Bronchial epithelial cell (primary cell): ENCODE measurements at regions not wholly inside any gene's neighbourhood (a gene's known extent, or its start where the extent isn't known, plus 50 kb on each side); places are given as distances from the start of the nearest gene placed in this dataset.

ENCODE experiments used
- DNase-seq: peaks from one replicate; pipeline ENCODE4 v3.0.0-alpha.2; 2010; ENCODE audit warnings: low read depth
- FAIRE-seq: peaks from 2 replicates; lab custom pipeline; 2011; peaks lifted over from hg19 to GRCh38; lab: Jason Lieb, UNC
- H3K27me3 ChIP-seq: 2 replicates; pipeline ENCODE4 v1.5.1; 2011; ENCODE audit warnings: low read length; ENCODE audit not compliant: control insufficient read depth, insufficient read depth
- H3K36me3 ChIP-seq: 2 replicates; pipeline ENCODE4 v1.5.1; 2011; ENCODE audit warnings: low read length; ENCODE audit not compliant: control insufficient read depth, insufficient read depth
- H3K4me3 ChIP-seq: 2 replicates; pipeline ENCODE4 v1.5.1; 2011; ENCODE audit warnings: mild to moderate bottlenecking, low read depth, low read length, control low read depth
- CTCF ChIP-seq: IDR thresholded peaks from 2 replicates; pipeline ENCODE4 v1.5.1; 2011; ENCODE audit warnings: mild to moderate bottlenecking, moderate library complexity, low read length, control low read depth, inconsistent platforms; ENCODE audit not compliant: insufficient read depth, severe bottlenecking

GRCh38 chr2:221176667-221177066, 395.4 kb downstream of the EPHA4 start:
- Histone ChIP-seq H3K36me3 (no peaks in the 10 kb centered on the region), H3K27me3 (peaks cover 1% of the 10 kb centered on the region), H3K4me3 (no peak overlapping the region)
- no peak for TF ChIP-seq CTCF
- FAIRE-seq (no peak), DNase-seq (no peak)

GRCh38 chr2:221178139-221178538, 394.0 kb downstream of the EPHA4 start:
- no peak overlapping the region for H3K4me3 ChIP-seq
- TF ChIP-seq CTCF, result no peak
- no peaks in the 10 kb centered on the region for H3K36me3 ChIP-seq
- no peak for FAIRE-seq
- no peak for DNase-seq
- no peaks in the 10 kb centered on the region for H3K27me3 ChIP-seq

- no peaks in the 10 kb centered on the region for H3K36me3 ChIP-seq
- TF ChIP-seq CTCF, result no peak
- no peak overlapping the region for H3K4me3 ChIP-seq
- DNase-seq, result no peak
- H3K27me3 ChIP-seq, result no peaks in the 10 kb centered on the region
- FAIRE-seq, result no peak
Measured at GRCh38 chr2:221186873-221187272, 385.2 kb downstream of the EPHA4 start.

- Histone ChIP-seq H3K4me3 (no peak overlapping the region), H3K36me3 (no peaks in the 10 kb centered on the region), H3K27me3 (no peaks in the 10 kb centered on the region)
- TF ChIP-seq CTCF, result no peak
- DNase-seq (no peak), FAIRE-seq (no peak)
Measured at GRCh38 chr2:221189431-221190067, 382.6 kb downstream of the EPHA4 start.

GRCh38 chr2:221195829-221196228, 376.3 kb downstream of the EPHA4 start:
- DNase-seq (no peak), FAIRE-seq (no peak)
- no peak overlapping the region for H3K4me3 ChIP-seq
- H3K36me3 ChIP-seq, result no peaks in the 10 kb centered on the region
- no peak for TF ChIP-seq CTCF
- no peaks in the 10 kb centered on the region for H3K27me3 ChIP-seq

- H3K27me3 ChIP-seq, result no peaks in the 10 kb centered on the region
Measured at GRCh38 chr2:221197225-221197856, 374.8 kb downstream of the EPHA4 start.

More at GRCh38 chr2:221197225-221197856, 374.8 kb downstream of the EPHA4 start:
- DNase-seq (no peak), FAIRE-seq (no peak)
- Histone ChIP-seq H3K4me3 (no peak overlapping the region), H3K36me3 (no peaks in the 10 kb centered on the region)
- TF ChIP-seq CTCF, result no peak
